GM23338 (cell line): ENCODE measurements at regions not wholly inside any gene's neighbourhood (a gene's known extent, or its start where the extent isn't known, plus 50 kb on each side); places are given as distances from the start of the nearest gene placed in this dataset.

Experiments
- ATAC-seq: fragments of 200-7000 bp; cut with Tn5 transposase; 3 replicates; pipeline ENCODE4 v1.9.1; 2020
- DNase-seq: peaks from one replicate; pipeline ENCODE4 v3.0.0-alpha.2; 2015; ENCODE audit warnings: low spot score
- H2AFZ ChIP-seq: fragments of 200-600 bp; sonication (generic); 2 replicates; pipeline ENCODE4 v1.8.0; 2016; ENCODE audit warnings: antibody characterized with exemption, mild to moderate bottlenecking, moderate library complexity
- H3F3A ChIP-seq: fragments of 200-600 bp; sonication (generic); replicated peaks from 2 replicates; pipeline ENCODE4 v1.8.0; 2017; ENCODE audit warnings: antibody characterized with exemption, mixed run types, low read depth
- H3K27ac ChIP-seq: fragments of 200-600 bp; sonication (generic); 2 replicates; pipeline ENCODE4 v1.6.1; 2016; ENCODE audit warnings: low read depth
- H3K27me3 ChIP-seq: fragments of 200-600 bp; sonication (generic); 2 replicates; pipeline ENCODE4 v1.8.0; 2016; ENCODE audit warnings: mild to moderate bottlenecking, mixed run types, moderate library complexity; ENCODE audit not compliant: insufficient read depth
- H3K36me3 ChIP-seq: fragments of 200-600 bp; sonication (generic); 2 replicates; pipeline ENCODE4 v1.8.0; 2016; ENCODE audit warnings: mild to moderate bottlenecking; ENCODE audit not compliant: insufficient read depth
- H3K4me1 ChIP-seq: fragments of 200-600 bp; sonication (generic); 2 replicates; pipeline ENCODE4 v1.8.0; 2016; ENCODE audit warnings: mild to moderate bottlenecking, moderate library complexity; ENCODE audit not compliant: insufficient read depth
- H3K4me2 ChIP-seq: fragments of 200-600 bp; sonication (generic); 2 replicates; pipeline ENCODE4 v1.7.1; 2017; ENCODE audit warnings: mixed run types
- H3K4me3 ChIP-seq: fragments of 200-600 bp; sonication (generic); 2 replicates; pipeline ENCODE4 v1.6.1; 2016; ENCODE audit warnings: mixed run types
- H3K79me2 ChIP-seq: fragments of 200-600 bp; sonication (generic); replicated peaks from 2 replicates; pipeline ENCODE4 v1.8.0; 2017; ENCODE audit warnings: mild to moderate bottlenecking; ENCODE audit not compliant: insufficient read depth
- H3K9me2 ChIP-seq: fragments of 200-600 bp; sonication (generic); 2 replicates; pipeline ENCODE4 v1.8.0; 2017; ENCODE audit not compliant: insufficient read depth
- H4K20me1 ChIP-seq: fragments of 200-600 bp; sonication (generic); replicated peaks from 2 replicates; pipeline ENCODE4 v1.8.0; 2017; ENCODE audit warnings: mild to moderate bottlenecking; ENCODE audit not compliant: insufficient read depth
- H3K27ac Mint-ChIP-seq: 2 replicates; pipeline ENCODE4 v1.8.0; 2020; ENCODE audit warnings: inconsistent platforms, mild to moderate bottlenecking, moderate library complexity, mixed read lengths
- H3K27me3 Mint-ChIP-seq: 3 replicates; pipeline ENCODE4 v1.8.0; 2022; ENCODE audit warnings: low read depth, mild to moderate bottlenecking, moderate library complexity, mixed read lengths, inconsistent platforms; ENCODE audit not compliant: insufficient read depth, poor library complexity
- H3K36me3 Mint-ChIP-seq: 3 replicates; pipeline ENCODE4 v1.8.0; 2021; ENCODE audit warnings: low read depth, mild to moderate bottlenecking, inconsistent platforms, moderate library complexity, mixed read lengths
- H3K4me1 Mint-ChIP-seq: 3 replicates; pipeline ENCODE4 v1.8.0; 2020; ENCODE audit warnings: mild to moderate bottlenecking, inconsistent platforms, mixed read lengths
- H3K4me3 Mint-ChIP-seq: 3 replicates; pipeline ENCODE4 v1.8.0; 2021; ENCODE audit warnings: moderate library complexity, mild to moderate bottlenecking, inconsistent platforms, mixed read lengths
- H3K9me3 Mint-ChIP-seq: 3 replicates; pipeline ENCODE4 v1.8.0; 2020; ENCODE audit warnings: moderate library complexity, mild to moderate bottlenecking, inconsistent platforms, mixed read lengths
- CREB1 ChIP-seq: fragments of 250-450 bp; sonication (Bioruptor Pico); IDR thresholded peaks from 2 replicates; pipeline ENCODE4 v1.5.0; 2020; ENCODE audit warnings: low read depth, mild to moderate bottlenecking, moderate library complexity
- CTCF ChIP-seq, 2 experiments: fragments of 200-600 bp in 1 of 2; sonication (generic) in 1 of 2; conservative IDR thresholded peaks; 2 replicates each; pipeline versions ENCODE4 v1.5.1 to v1.6.1; 2016 to 2017; ENCODE audit warnings: antibody characterized with exemption in 2 of 2, low read depth in 2 of 2, mild to moderate bottlenecking in 2 of 2, moderate library complexity in 1 of 2
- ETS1 ChIP-seq: IDR thresholded peaks from 2 replicates; pipeline ENCODE4 v1.6.1; 2016; ENCODE audit warnings: antibody characterized with exemption
- EZH2 ChIP-seq: fragments of 200-600 bp; sonication (generic); IDR thresholded peaks from one replicate; pipeline ENCODE4 v1.8.0; 2017; ENCODE audit warnings: antibody characterized with exemption, mild to moderate bottlenecking, low read depth; ENCODE audit not compliant: unreplicated experiment
- EZH2phosphoT487 ChIP-seq: fragments of 200-600 bp; sonication (generic); IDR thresholded peaks from one replicate; pipeline ENCODE4 v1.8.1; 2018; ENCODE audit warnings: antibody characterized with exemption; ENCODE audit not compliant: unreplicated experiment
- JUNB ChIP-seq: IDR thresholded peaks from one replicate; pipeline ENCODE4 v1.6.1; 2016; ENCODE audit warnings: antibody characterized with exemption; ENCODE audit not compliant: unreplicated experiment
- NANOG ChIP-seq: IDR thresholded peaks from 2 replicates; pipeline ENCODE4 v1.6.1; 2016; ENCODE audit warnings: antibody characterized with exemption, borderline replicate concordance
- POLR2AphosphoS5 ChIP-seq: IDR thresholded peaks from 2 replicates; pipeline ENCODE4 v1.6.1; 2016; ENCODE audit warnings: antibody characterized with exemption, low read depth
- REST ChIP-seq: IDR thresholded peaks from one replicate; pipeline ENCODE4 v1.6.1; 2018; ENCODE audit warnings: antibody characterized with exemption; ENCODE audit not compliant: unreplicated experiment
- STAT1 ChIP-seq: IDR thresholded peaks from one replicate; pipeline ENCODE4 v1.6.1; 2016; ENCODE audit warnings: antibody characterized with exemption; ENCODE audit not compliant: unreplicated experiment
- ZNF114 ChIP-seq: fragments of 250-450 bp; sonication (Bioruptor Pico); IDR thresholded peaks from 2 replicates; pipeline ENCODE4 v1.5.0; 2020; ENCODE audit warnings: mild to moderate bottlenecking, moderate library complexity
- ZNF331 ChIP-seq: fragments of 250-450 bp; sonication (Bioruptor Pico); IDR thresholded peaks from 2 replicates; pipeline ENCODE4 v1.5.0; 2020; ENCODE audit warnings: low read depth, mild to moderate bottlenecking, moderate library complexity
- TF ChIP-seq, protein P1 (sequence below): fragments of 250-450 bp; sonication (Bioruptor Pico); IDR thresholded peaks from 2 replicates; pipeline ENCODE4 v1.5.0; 2020; ENCODE audit warnings: mild to moderate bottlenecking, moderate library complexity

GRCh38 chr13:31627097-31627845 lies 112.1 kb upstream of the RXFP2 start:
- peaks cover 13% of the 10 kb centered on the region for H3K4me1 Mint-ChIP-seq

More at GRCh38 chr13:31627097-31627845, 112.1 kb upstream of the RXFP2 start:
- DNase-seq (no peak), ATAC-seq (no peak)
- no peaks in the 10 kb centered on the region for H3K27me3 Mint-ChIP-seq
- Histone ChIP-seq H3K9me2 (0 out of 2 replicates have a peak, but pooled peaks cover 10% of the 10 kb centered on the region), H3K27ac (no peak overlapping the region), H3K4me3 (no peak overlapping the region), H4K20me1 (no peaks in the 10 kb centered on the region), H2AFZ (no peak overlapping the region), H3K79me2 (no peaks in the 10 kb centered on the region), H3K4me2 (no peak overlapping the region), H3F3A (no peaks in the 10 kb centered on the region), H3K4me1 (peaks cover 13% of the 10 kb centered on the region), H3K36me3 (no peaks in the 10 kb centered on the region), H3K27me3 (no peaks in the 10 kb centered on the region)
- H3K4me3 Mint-ChIP-seq = no peak overlapping the region
- TF ChIP-seq, protein P1, sequence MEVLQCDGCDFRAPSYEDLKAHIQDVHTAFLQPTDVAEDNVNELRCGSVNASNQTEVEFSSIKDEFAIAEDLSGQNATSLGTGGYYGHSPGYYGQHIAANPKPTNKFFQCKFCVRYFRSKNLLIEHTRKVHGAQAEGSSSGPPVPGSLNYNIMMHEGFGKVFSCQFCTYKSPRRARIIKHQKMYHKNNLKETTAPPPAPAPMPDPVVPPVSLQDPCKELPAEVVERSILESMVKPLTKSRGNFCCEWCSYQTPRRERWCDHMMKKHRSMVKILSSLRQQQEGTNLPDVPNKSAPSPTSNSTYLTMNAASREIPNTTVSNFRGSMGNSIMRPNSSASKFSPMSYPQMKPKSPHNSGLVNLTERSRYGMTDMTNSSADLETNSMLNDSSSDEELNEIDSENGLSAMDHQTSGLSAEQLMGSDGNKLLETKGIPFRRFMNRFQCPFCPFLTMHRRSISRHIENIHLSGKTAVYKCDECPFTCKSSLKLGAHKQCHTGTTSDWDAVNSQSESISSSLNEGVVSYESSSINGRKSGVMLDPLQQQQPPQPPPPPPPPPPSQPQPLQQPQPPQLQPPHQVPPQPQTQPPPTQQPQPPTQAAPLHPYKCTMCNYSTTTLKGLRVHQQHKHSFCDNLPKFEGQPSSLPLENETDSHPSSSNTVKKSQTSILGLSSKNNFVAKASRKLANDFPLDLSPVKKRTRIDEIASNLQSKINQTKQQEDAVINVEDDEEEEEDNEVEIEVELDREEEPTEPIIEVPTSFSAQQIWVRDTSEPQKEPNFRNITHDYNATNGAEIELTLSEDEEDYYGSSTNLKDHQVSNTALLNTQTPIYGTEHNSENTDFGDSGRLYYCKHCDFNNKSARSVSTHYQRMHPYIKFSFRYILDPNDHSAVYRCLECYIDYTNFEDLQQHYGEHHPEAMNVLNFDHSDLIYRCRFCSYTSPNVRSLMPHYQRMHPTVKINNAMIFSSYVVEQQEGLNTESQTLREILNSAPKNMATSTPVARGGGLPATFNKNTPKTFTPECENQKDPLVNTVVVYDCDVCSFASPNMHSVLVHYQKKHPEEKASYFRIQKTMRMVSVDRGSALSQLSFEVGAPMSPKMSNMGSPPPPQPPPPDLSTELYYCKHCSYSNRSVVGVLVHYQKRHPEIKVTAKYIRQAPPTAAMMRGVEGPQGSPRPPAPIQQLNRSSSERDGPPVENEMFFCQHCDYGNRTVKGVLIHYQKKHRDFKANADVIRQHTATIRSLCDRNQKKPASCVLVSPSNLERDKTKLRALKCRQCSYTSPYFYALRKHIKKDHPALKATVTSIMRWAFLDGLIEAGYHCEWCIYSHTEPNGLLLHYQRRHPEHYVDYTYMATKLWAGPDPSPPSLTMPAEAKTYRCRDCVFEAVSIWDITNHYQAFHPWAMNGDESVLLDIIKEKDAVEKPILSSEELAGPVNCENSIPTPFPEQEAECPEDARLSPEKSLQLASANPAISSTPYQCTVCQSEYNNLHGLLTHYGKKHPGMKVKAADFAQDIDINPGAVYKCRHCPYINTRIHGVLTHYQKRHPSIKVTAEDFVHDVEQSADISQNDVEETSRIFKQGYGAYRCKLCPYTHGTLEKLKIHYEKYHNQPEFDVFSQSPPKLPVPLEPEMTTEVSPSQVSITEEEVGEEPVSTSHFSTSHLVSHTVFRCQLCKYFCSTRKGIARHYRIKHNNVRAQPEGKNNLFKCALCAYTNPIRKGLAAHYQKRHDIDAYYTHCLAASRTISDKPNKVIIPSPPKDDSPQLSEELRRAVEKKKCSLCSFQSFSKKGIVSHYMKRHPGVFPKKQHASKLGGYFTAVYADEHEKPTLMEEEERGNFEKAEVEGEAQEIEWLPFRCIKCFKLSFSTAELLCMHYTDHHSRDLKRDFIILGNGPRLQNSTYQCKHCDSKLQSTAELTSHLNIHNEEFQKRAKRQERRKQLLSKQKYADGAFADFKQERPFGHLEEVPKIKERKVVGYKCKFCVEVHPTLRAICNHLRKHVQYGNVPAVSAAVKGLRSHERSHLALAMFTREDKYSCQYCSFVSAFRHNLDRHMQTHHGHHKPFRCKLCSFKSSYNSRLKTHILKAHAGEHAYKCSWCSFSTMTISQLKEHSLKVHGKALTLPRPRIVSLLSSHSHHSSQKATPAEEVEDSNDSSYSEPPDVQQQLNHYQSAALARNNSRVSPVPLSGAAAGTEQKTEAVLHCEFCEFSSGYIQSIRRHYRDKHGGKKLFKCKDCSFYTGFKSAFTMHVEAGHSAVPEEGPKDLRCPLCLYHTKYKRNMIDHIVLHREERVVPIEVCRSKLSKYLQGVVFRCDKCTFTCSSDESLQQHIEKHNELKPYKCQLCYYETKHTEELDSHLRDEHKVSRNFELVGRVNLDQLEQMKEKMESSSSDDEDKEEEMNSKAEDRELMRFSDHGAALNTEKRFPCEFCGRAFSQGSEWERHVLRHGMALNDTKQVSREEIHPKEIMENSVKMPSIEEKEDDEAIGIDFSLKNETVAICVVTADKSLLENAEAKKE = no peak
- TF ChIP-seq EZH2 (no peak), NANOG (no peak), JUNB (no peak), CTCF (conservative IDR thresholded peaks at IDR 0.05; ENCODE audit: low read depth in 2 of 2) (no peak), REST (no peak), ZNF331 (CRISPR knock-in tag) (no peak), CREB1 (CRISPR knock-in tag) (no peak), POLR2AphosphoS5 (no peak), EZH2phosphoT487 (no peak), ETS1 (no peak), STAT1 (no peak), ZNF114 (CRISPR knock-in tag) (no peak)
- no peak overlapping the region for H3K27ac Mint-ChIP-seq
- peaks cover 3% of the 10 kb centered on the region for H3K9me3 Mint-ChIP-seq
- H3K36me3 Mint-ChIP-seq = no peaks in the 10 kb centered on the region
